ENCODE measurements at regions not wholly inside any gene's neighbourhood (a gene's known extent, or its start where the extent isn't known, plus 50 kb on each side); places are given as distances from the start of the nearest gene placed in this dataset.
"Not testable (repeated sequence)": the region's sequence is repeated elsewhere in the genome, so short reads cannot be mapped to it uniquely, and the experiment has no call there.

GRCh38 chr2:89020566-89020965 is 329.1 kb downstream of the RPIA start:
- not testable (repeated sequence) for TF ChIP-seq CTCF, POLR2A (IDR thresholded peaks at IDR 0.05)
